NOMO-1 treated with DMSO at 0.1 percent for 48 hours (cell line): ENCODE measurements at regions not wholly inside any gene's neighbourhood (a gene's known extent, or its start where the extent isn't known, plus 50 kb on each side); places are given as distances from the start of the nearest gene placed in this dataset.
A peak's percentile ranks its signal among the peaks of the same experiment; 100 is the strongest.
"Not testable (repeated sequence)": the region's sequence is repeated elsewhere in the genome, so short reads cannot be mapped to it uniquely, and the experiment has no call there.

ENCODE experiments used
- DNase-seq: peaks from one replicate; lab custom pipeline; 2025; ENCODE audit not compliant: unreplicated experiment; lab: John Stamatoyannopoulos, UW

DNA sequence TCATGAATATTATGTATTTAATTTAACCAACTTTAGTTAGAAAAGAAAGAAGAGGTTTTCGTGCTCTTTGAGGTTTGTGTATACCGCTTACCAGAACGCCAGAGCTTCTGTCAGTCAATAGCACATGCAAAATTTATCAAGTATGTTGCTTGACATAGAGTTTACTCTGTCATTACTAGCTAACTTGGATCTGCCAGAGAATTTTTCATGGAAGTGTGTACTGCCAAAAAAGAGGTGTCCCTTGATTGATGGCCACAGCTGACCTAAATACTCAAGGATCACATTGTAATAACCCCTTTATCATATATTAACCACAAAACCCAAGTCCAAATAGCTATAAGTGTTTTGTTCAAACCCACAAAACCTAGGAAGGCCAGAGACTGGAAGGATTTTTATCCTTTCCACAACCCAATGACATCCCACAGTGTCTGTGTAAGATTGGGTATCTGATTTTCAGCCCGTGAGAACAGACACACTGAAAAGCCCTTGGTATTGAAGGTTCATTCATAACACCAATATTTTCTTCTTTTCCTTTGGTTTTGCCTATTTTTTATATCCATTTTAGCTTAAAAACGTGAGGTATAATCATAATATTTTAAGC, 194.0 kb upstream of the EYA4 start:
- no peak for DNase-seq

DNA sequence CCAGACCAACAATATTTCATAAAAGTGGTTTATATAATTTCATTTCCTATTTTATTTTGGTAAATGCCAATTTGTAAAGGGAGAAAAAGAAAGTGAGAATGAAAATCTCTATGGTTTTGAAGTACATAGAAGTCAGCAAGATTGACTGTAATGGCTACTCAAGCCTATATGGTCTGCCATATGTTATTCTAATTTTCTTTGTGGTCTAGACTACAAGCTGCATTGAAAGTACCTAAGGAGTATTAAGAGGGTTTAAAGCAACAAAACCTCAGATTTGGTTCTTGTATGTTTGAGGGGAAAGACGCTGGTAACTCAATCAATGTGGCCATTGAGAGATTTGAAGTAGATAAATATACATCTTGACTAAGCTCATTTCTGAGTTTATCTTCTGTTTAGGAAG, 193.5 kb upstream of the EYA4 start:
- no peak for DNase-seq

- no peak for DNase-seq
Measured at GRCh38 chr6:133051240-133051639, 189.9 kb upstream of the EYA4 start.

- no peak for DNase-seq
Measured at GRCh38 chr6:133052465-133052864, 188.7 kb upstream of the EYA4 start.

- no peak for DNase-seq
Measured at GRCh38 chr6:133055441-133055966, 185.7 kb upstream of the EYA4 start.

DNA sequence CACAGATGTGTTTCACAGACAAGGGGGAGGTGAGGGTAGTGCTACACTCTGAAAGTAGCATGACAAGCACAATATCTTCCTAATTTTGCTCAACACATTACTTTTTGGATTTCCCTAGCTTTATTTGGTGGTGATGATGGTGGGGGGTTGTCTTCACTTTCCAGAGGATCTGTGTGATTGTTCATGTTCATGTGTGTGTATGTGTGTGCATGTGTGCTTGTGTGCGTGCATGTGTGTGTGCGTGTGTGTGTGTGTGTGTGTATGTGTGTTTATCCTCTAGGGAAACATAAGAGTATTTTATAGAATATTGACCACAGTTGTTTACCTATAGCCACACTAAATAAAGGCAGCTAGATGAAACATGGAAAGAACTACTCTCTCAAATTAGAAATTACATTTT, 183.8 kb upstream of the EYA4 start:
- no peak for DNase-seq

DNA sequence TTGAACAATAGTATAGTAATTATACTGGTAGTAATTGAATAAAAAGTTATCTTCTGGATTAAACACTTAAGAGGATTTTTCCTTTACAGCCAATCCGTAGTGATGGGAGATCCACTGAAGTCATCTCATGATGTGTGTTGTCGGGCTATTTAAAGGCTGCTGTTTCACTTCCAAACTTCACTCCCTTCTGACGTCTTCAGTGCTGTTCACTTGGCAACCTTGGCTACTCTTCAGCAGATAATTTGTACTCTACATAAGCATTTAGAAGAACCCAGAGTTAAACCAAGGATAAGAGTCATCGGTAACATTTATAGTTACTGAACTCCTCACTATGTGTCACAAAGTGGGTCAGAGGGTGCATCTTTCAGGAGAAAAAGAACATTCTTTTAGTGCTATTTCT, 179.1 kb upstream of the EYA4 start:
- DNase-seq, result no peak

DNA sequence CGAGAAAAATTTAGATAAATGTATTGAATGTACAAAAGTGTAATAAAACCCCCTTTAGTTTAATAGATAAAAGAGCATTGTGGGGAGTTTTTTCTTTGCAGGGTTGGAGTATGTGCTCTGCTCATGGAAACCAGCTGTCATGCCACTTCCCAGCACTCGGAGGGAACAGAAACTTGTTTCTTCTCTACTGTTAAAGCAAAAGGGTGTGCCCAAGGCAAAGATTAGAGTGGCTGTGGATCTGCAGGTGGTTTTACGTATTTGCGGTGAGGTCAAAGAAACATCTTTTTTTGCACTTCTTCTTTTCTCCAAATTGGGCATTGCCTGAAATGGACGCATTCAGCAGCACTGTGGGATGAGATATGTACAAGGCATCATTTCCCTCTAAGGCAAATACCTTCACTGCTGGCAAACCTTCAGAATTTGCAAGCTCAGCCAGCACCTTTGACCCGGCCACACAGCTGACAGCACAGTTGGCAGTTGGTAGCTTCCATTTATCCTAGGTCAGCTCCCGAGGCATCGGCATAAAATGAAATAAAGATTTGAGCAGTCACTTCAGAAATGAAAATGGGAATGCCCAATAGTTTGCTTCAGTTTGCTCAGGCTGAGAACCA, 178.4 kb upstream of the EYA4 start:
- DNase-seq, result peak; percentile 38

DNA sequence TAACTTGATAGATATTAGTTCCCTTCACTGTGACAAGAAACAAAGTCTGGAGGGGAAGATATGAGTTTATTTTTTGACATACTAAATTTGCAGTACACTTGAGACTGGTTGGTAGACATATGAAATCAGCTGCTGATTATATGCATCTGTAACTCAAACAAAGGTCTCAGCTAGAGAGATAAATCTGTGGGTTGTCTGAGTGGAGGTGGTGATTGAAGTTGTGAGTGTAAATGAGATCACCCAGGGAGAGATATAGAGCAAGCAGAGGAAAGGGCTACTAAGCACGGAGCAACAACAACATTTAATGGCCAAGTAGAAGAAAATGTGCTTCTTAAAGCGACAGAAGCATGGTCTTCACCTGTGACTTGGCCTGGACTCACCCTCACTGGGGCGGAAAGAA, 173.2 kb upstream of the EYA4 start:
- DNase-seq, result no peak

DNA sequence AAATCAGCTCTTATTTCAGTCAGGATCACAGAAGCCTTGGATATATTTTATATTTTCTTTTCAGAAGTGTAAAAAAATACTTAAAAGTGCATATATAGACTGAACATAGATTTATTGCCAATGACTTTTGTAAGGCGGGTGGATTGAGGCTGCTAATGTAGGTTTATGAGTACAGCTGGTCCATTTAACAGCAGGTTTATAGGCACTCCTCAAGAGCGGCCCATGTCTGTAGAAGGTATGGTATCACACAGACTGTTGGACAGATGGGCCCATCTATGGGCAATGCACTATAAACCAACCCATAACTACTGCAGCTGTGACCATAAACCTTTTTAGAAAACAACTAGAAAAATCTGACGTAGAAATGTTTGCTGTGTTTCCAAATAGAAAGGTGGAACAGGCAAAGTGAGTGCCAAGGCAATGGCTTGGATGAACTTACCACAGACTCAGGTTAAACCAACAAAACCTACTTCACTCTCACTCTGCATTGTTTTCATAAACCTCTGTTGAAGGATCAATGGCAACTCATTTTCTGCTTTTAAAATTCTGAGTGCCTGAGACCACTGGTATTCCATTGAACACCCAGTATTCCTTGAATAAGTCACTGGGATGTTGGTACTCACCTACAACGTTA, 170.6 kb upstream of the EYA4 start:
- DNase-seq, result no peak

DNA sequence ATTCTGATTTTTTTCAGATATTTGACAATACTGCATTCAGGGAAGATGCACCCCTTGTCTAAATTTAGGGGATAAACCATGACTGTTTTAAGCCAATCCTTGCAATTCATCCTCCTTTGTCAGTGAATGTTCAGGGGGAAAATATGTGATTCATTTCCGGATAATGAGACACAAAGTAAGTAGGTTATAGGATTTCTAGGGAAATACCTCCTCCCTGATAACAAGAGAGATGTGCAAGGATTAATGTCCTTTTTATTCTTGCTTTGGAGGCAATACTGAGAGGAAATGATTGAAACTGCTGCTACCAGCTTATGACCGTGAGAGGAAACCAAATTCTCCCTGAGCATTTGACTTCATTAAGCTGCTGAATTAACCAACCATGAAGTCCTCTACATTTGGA, 161.3 kb upstream of the EYA4 start:
- no peak for DNase-seq

- no peak for DNase-seq
Measured at GRCh38 chr6:133083248-133083967, 157.7 kb upstream of the EYA4 start.

DNA sequence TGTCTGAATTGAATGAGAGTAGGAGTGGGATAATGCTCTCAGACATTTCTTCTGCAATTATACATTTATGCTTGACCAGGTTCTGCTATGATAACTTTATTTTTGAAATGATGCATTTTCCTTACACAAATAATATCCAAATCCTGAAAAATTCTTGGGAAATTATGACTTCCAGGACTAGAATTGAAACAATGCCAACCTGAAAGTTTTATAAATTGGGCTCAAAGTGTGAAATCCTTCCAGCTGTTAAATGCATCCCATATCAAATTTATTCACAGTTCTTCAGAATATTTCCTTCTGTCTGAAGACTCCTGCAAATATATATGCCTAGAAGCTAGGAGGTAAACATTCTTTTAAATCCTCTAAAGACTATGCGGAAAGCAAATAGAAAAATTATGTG, 155.7 kb upstream of the EYA4 start:
- no peak for DNase-seq

- DNase-seq, result no peak
Measured at GRCh38 chr6:133085896-133086295, 155.3 kb upstream of the EYA4 start.

- no peak for DNase-seq
Measured at GRCh38 chr6:133088931-133089695, 152.0 kb upstream of the EYA4 start.

DNA sequence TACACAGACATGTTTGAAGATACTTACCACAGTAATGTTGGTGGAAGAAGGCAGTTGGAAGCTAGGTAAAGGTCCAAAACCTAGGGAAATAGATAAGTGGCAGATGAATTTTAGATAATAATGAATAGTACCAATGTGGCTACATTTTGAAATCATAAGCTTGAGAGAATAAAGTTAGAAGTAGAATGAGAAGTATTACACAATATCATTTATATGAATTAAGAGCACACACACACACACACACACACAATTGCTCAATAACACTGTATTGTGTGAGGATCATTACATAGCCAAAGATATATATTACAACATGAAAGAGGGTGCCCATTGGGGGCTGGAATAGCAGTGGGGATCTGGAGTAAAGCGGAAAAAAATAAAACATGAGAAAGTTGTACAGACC, 149.0 kb upstream of the EYA4 start:
- no peak for DNase-seq

DNA sequence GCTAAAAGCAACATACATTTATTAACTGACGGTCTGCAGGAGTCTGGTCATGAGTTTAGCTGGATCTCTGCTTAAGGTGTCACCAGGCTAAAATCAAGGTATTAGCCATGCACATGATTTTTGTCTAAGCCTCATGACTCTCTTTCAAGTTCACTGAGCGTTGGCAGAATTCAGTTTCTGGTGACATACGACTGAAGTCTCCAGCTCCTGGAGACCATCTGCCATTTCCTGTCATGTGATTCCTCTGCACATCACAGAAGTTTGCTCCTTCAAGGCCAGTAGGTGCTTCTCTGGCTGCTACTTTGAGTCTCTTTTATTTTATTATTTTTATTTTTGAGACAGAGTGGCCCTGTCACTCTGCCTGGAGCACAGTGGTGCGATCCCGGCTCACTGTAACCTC, 148.4 kb upstream of the EYA4 start:
- DNase-seq, result no peak

DNA sequence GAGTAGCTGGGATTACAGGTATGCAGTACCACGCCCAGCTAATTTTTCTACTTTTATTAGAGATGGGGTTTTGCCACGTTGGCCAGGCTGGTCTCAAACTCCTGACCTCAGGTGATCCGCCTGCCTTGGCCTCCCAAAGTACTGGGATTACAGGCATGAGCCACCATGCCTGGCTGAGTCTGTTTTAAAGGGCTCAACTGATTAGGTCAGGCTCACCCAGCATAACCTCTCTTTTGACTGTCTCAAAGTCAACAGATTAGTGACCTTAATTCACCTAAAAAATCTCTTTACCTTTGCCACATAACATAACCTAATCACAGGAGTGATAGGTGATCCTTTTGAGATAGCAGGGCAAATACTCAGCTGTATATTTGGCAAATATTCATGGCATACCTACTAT, 147.9 kb upstream of the EYA4 start:
- DNase-seq, result not testable (repeated sequence)

DNA sequence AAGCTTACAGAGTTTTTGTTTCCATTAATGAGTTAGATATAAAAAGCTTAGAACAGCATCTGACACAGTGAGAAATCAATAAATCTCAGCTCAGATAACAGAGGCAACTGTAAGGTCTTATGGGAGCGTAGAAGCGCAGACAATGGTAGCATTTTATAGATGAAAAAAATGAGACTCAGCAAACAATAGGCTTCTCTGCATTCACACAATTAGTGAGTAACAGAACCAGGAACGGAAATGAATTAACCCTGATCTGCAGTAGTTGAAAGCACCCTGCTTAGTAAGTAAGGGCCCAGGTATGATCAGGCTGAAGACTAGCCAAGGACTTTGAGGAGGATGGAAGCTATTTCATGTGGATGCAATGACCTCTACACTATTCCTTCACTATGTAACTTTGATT, 147.2 kb upstream of the EYA4 start:
- DNase-seq, result no peak

GRCh38 chr6:133097208-133097607, 143.9 kb upstream of the EYA4 start:
- DNase-seq, result no peak

- no peak for DNase-seq
Measured at GRCh38 chr6:133099573-133099972, 141.6 kb upstream of the EYA4 start.
